ENCODE measurements at regions not wholly inside any gene's neighbourhood (a gene's known extent, or its start where the extent isn't known, plus 50 kb on each side); places are given as distances from the start of the nearest gene placed in this dataset.

DNA sequence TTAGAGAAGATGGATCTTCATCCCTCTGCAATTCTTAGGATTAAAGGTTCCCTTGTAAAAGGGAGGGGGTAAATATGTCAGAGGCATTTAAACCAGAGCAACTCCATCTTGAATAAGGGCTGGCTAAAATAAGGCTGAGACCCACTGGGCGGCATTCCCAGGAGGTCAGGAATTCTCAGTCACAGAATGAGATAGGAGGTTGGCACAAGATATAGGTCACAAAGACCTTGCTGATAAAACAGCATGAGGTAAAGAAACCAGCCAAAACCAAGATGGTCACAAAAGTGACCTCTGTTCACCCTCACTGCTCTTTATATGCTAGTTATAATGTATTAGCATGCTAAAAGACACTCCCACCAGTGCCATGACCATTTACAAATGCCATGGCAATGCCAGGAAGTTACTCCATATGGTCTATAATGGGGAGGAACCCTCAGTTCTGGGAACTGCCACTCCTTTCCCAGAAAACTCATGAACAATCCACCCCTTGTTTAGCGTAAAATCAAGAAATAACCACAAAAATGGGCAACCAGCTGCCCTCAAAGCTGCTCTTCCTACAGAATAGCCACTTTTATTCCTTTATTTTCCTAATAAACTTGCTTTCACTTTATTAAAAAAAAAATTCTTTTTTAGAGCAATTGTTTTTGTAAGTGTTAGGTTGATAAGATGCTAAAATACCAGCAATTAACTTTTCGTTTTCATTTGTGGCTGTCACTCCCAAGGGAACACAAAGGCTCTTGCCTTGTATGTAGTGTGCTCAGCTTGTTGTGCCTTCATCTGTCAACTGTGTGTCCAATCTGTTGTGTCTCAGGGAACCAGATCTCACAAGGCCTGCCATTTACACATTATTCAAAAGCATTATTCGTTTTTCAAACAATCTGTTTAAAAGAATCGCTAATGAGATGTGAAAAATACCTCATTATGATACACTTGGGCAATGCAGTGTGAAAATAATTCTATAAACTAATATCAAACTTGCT is 205.2 kb upstream of the RGPD4 start:
- no peak for DNase-seq (ENCODE audit: low read depth)

DNA sequence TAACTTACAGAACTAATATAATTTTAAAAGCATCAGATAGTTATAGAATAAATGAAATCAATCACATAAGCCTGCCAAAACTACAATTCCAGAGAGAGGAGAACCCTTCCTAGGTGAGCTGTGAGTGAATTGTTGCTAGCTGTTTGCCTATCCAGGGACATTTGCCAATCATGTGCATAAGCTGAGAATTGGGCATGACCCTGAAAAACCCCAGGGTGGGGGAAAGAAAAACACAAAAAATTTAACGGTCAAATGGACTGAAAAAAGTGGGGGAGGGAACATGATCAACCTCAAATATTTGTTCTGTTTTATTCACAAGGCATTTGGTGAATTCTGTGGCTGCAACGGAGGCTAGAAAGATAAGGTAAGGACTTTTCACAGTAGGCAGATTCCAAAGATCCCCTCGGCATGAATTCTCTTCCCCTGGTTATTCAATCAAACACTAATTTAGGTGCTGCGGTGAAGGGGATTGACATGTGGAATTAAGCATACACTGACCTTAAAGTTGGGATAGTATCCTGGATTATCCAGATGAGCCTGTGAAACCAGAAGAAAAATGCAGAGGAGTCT is 203.9 kb upstream of the RGPD4 start:
- DNase-seq (ENCODE audit: low read depth) = no peak

DNA sequence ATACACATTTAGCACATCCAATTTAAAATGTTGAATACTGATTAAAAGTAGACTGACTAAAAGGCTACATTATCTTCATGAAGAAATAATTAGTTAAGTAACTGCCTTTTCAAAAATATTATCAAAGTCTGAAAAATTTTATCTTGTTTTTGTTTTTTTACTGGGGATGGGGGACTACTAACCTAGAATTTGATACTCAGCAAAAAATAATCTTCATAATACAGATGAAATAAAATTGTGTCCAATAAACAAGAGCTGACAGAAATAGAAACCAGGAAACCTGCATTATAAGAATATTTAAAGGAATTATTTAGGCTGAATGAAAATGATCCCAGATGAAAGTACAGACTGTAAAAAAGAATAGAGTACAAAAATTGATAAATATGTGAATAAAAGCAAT is 200.7 kb upstream of the RGPD4 start:
- no peak for DNase-seq (ENCODE audit: low read depth)

DNA sequence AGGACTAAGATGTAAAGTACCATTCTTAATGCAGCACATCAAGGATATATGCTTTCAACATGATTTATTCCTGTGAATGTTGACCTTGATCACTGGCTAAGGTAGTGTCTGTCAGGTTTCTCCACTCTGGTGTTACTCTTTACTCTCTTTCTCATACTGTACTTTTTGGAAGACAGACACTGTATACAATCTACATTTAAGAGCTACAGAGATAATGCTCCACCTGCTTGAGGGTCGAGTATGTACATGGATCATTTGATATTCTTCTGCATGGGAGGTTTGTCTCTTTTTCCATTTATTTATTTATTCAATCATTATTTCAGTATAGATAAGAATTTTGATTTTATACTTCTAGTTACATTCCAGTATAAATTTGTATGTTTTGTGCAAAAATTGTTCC is 199.5 kb upstream of the RGPD4 start:
- peak; percentile 5 for DNase-seq (ENCODE audit: low read depth)

DNA sequence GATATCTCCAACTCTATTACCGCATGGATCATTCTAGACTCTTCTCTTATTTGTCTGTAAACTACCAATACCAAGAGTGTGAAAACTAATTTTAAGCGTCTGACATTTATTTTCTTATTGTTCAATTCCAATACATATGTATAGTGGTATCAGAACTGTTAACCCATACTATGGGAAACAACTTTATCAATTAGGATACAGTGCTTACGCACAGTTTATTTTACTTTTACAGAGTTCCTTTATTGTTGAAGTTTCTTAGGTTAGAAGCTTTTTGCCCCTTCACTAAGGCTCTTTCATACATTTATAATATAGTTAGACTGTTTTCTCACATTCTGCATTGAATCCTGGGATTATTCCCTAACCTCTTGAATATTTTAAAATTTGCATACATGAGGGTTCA is 198.8 kb upstream of the RGPD4 start:
- DNase-seq (ENCODE audit: low read depth) = no peak

DNA sequence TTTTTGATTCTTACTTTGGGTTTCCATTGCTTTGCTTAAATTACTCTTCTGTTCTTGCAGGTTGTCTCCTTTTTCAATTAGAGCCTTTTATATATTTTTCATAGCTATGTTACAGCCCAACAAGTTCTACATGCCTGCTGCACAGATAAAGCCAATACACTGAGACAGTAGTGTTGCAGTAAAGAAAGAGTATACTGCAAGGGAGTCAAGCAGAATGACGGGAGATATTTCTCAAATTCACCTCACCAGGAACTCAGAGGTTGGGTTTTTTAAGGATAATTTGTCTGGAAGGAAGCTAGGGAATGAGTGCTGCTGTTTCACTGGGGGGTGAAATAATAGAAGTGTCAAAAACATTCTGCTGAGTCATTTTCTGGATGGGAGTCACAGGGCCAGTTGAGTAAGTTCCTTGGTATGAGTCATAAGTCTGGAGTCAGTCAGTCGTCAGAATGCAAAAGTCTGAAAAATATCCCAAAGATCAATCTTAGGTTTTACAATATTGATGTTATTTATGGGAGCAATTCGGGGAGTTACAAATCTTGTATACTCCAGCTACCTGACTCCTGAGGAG is 193.0 kb upstream of the RGPD4 start:
- DNase-seq (ENCODE audit: low read depth) = peak; percentile 94

DNA sequence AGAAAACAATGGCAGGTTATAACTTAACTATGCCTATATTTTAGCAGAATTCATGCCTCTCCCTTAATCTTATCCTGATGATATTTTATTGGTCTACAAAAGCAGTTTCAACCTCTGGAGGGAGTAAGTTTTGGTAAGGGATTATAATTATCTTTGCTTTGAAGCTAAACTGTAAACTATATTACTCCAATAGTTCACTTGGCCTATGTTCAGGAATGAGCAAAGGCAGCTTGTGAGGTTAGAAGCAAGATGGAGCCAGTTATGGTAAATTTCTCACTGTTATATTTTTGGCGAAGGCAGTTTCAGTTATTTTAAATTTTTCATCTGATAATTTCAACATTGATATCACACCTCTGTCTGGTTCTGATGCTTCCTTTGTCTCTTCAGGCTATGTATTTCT is 192.5 kb upstream of the RGPD4 start:
- DNase-seq (ENCODE audit: low read depth) = no peak

DNA sequence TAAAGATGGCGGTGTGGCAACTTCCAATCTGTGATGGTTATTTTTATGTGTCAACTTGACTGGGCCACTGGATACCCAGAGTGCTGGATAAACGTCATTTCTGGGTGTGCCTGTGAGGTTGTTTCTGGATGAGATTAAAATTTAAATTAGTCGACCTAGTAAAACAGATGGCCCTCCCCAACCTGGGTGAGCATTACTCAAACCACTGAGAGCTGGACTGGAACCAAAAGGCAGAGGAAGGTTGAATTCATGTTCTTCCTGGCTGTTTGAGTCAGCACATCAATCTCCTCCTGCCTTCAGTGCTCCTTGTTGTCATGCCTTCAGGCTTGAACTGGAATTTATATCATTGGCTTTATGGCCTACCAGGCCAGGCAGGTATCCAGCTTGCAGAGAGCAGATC is 190.8 kb upstream of the RGPD4 start:
- peak; percentile 89 for DNase-seq (ENCODE audit: low read depth)

DNA sequence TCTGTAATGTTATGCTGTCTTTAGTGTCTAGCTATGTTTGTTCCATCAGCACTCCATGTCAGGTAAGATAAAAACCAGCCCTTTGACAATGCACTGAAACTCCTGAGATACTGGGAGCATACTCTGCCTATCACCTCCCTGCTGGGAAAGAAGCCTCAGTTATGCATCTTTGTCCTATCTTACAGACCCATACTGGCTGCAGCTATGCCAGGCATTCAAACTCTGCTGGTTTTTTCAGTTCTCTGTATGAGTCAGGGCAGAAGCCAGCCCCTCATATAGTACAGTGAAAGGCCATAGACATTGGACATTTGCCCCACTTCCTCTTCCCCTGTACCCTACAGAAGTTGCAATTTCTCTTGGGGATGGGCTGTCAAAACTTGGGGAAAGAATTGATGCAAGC is 181.1 kb upstream of the RGPD4 start:
- DNase-seq (ENCODE audit: low read depth) = no peak

DNA sequence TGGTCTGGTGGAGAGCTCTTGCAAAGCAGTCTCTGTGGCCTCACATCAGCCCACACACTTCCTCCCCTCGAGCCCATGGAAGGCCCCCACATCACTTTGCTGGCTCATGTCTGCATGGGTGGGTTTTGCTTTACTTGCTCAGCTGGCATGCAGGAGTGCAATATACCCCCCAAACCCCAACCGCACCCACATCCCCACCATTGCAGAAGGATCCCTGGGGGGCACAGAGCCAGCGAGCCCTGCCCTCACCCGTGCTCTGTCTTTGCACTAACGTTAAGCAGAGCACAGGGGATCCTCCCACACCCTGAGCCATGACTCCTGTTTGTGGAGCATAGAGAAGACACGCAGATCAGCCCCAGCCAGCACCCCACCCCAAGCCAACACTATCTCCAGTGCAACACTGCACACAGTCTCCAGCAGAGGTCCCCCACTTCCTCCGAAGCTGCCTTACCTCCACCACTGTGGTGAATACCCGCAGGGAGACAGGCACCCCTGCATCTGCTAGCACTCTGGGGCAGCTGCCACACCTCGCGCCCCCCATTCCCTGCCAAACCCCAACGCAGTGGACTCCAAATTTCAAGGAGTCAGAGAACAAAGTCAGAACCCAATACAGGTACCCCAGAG is 177.8 kb upstream of the RGPD4 start:
- no peak for DNase-seq (ENCODE audit: low read depth)

DNA sequence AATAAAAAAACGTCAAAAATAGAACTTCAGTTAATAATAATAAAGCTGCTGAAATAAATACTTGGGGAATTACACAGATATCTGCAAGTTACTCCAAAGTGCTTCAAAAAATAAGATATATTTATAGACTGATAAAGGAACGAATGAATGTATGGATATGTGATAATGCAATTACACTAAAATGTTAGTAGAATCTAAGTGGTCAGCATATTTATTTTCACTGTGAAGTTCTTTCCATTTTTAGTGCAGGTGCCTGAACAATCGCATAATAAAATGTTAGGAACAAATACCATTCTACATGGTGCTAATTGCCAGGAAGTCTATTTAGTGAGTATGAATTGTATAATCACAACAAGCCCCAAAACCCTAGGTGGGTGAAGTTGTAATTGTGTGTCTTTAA is 169.6 kb upstream of the RGPD4 start:
- DNase-seq (ENCODE audit: low read depth) = no peak

DNA sequence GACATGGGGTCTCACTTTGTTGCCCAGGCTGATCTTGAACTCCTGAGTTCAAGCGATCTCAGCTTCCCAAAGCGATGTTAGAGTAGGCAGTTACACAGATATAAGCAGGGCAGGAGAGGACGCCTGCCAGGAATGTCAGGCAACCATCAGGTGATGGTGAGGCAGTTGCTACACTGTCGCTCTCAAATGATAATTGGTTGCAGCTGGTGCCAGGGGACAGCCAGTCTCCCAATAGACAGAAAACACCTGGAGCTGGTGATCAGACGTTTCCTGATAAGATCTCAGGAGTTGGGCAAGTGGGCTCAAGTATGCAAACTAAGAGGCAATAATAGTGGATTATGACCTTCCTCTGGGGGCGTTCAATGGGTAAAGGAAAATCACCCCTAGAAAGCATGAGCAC is 163.1 kb upstream of the RGPD4 start:
- no peak for DNase-seq (ENCODE audit: low read depth)

DNA sequence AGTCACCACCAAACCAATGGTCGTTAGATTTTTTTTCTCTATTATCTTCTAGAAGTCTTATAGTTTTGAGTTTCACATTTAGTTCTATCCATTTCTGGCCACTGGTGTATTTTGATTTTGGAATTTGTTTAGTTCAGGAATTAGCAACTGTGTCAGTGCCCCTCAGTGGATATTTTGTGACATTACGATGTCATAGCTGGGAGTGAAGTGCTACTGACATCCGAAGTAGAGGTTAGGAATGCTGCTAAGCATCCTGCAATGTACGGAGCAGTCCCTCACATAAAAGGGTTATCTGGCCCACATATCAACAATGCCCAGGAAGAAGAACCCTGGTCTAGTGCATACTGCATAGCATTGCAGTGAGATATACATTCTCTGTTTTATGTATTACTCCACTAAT is 157.4 kb upstream of the RGPD4 start:
- DNase-seq (ENCODE audit: low read depth) = peak; percentile 23

DNA sequence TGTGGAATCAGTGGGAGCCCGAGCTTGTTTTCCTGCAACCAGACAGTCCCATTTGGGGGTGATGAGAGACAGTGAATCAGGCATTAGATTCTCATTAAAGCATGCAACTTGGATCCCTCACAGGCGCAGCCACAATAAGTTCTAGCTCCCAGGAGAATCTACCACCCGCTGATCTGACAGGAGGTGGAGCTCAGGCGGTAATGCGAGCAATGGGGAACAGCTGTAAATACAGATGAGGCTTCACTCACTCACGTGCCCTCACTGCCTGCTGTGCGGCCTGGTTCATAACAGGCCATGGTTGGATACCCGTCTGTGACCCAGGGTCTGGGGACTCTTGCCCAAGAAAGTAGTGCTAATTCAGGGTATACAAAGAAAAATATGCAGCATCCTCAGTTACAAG is 144.8 kb upstream of the RGPD4 start:
- no peak for DNase-seq (ENCODE audit: low read depth)

DNA sequence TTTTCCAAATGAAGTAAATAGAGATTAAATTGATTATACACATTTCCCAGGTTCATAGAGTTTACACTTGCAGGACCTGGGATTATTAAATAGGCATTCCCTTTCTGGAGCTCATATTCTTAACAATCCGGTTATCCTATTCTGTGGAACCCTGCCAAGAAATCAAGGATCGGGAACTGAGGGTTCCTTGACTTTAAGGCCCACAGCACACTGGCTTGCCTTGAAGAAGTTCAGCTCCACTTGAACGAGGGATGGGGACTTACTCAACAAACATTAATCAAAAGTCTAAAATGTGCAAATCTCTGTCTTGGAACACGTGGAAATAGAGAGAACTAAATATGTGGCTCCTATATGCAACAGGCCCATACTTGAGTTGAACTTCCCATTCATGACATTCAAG is 142.3 kb upstream of the RGPD4 start:
- no peak for DNase-seq (ENCODE audit: low read depth)

DNA sequence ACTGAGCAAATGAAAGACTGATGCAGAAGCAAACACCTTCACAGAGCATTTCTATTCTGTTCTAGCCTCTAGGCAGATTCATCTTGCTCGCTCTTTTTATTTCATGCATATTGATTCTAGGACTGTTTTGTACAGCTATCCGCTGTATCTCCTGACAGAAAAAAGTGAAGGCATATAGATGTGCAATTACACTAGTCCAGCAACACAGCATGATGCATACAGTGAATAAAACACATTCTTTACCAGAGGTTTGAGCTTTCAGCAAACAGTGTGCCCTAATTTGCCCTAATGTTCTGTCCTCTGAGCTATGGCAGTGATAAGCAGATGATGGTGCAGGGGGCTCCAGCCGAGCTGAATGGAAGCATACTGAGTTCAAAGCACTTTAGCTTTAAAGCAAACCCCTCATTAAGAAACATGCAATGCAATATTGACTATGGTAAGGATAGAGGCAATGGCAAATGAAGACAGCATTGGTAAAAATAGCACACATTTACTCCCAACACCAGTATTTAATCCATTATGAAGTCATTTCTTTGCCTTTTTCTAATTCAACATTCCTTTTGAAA is 141.2 kb upstream of the RGPD4 start:
- no peak for DNase-seq (ENCODE audit: low read depth)

DNA sequence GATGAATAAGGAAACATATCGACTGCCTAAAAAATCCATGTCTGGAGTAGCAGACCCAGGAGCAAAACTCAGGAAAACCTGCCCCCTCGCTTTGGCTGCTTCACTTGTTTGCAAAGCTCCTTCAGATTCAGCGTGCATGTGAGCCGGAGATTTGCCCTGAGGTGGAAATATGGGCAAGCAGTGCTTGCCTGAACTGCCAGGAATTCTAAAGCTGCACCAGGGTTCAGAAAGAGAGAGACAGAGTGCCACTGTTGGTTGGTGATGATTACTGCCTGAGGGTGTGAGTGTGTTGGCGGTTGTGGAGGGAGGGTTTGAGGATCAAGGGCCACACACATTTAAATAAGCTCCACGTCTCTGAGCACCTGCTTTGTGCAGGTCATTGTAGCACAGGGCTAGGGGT is 139.6 kb upstream of the RGPD4 start:
- no peak for DNase-seq (ENCODE audit: low read depth)

DNA sequence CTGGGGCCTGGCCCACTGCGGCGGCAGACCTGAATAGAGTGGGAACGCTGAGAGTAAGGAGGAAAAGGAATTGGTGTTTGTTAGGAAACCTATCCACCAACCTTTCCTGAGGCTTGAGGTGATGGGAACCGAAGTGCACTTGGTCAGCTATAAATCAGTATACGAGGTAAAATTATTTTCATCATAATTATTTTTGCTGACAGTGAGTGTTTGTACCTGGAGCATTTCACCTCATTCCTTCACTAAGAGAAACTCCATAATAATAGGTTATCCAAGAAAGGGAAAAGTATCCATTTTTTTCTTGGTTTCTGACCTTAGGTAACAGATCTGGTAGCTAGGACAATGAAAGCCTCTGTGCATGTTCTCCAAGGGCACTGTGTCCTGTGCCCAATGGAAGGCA is 138.6 kb upstream of the RGPD4 start:
- no peak for DNase-seq (ENCODE audit: low read depth)

DNA sequence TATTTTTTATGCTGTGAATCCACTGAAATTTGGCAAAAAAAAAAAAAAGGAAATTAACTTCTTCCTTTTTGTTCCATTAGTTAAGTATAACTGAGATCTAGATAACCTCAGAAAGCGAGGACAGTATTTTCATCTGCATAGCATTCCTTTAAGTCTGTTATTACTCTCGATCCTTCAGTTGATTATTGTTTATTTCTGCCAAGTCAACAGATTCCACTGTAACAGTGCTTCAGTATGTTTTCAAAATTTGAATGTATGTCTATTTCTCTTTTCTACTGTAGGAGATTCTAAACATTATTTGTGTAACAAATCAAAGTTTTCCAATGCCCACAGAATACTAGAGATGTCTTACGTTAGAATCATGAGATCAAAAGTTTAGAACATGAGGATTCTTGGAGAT is 133.1 kb upstream of the RGPD4 start:
- DNase-seq (ENCODE audit: low read depth) = no peak

DNA sequence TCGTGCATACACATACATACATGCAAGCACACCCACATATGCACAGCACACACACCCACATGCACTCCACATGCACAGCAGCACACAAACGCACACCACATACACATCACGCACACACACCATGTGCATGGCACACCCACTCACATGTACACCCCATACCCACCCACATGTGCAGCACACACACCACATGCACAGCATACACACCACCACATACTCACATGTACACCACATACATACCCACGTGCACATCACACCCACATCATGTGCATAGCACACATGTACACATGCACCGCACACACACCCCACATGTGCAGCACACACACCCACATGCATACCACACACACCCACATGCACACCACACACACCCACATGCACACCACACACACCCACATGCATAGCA is 132.0 kb upstream of the RGPD4 start:
- no peak for DNase-seq (ENCODE audit: low read depth)

DNA sequence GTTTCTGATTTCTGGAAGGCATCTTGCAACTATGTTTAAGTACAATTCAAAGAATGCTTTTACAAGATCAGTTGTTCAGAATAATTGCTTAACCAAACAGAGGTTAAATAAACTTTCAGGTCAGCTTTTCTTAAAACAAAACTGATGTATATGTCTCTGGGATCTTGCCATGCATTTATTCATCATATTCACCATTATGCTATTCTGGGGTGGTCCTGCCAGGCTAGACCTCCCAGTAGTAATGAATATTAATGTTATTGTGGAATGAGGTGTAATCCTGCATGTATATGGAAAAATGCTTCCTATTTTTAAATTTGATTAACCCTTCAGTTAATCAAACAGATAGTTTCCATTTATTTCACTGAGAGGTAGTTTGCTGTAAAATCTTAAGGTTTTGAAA is 129.3 kb upstream of the RGPD4 start:
- no peak for DNase-seq (ENCODE audit: low read depth)

DNA sequence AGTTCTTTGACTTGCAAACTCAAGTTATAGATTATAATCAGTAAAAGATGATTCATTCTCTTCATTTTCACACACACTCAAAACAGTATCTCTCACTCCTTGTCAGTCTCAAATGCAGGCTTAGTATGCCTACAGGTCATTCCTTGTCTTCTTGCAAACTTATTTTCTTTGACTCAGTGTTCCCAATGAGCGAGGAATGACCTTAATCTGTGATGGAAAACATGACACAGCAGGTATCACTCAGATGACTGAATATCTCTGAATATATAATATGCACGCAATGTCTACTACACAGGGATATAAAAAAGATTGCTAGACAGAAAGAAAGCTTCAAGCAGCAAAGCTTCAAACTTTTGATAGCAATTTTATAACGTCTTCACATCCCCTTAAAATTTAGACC is 127.8 kb upstream of the RGPD4 start:
- DNase-seq (ENCODE audit: low read depth) = no peak

Measured in HT1080 (cell line).